Testis (tissue), 2 donors: ENCODE measurements at regions not wholly inside any gene's neighbourhood (a gene's known extent, or its start where the extent isn't known, plus 50 kb on each side); places are given as distances from the start of the nearest gene placed in this dataset.
A peak's percentile ranks its signal among the peaks of the same experiment; 100 is the strongest.

Source experiments
- POLR2A ChIP-seq: fragments of 450-650 bp; IDR thresholded peaks from one replicate; pipeline ENCODE4 v1.6.1; 2017; ENCODE audit warnings: antibody characterized with exemption, mild to moderate bottlenecking, moderate library complexity
- TF ChIP-seq, protein P1 (sequence below), 3 experiments: fragments of 450-650 bp in 2 of 3; fragments of 200-600 bp in 1 of 3; sonication (generic) in 1 of 3; IDR thresholded peaks; one replicate each; pipeline ENCODE4 v1.5.1; 2016 to 2019; ENCODE audit warnings: antibody characterized with exemption in 3 of 3, mild to moderate bottlenecking in 2 of 3, moderate library complexity in 1 of 3

DNA sequence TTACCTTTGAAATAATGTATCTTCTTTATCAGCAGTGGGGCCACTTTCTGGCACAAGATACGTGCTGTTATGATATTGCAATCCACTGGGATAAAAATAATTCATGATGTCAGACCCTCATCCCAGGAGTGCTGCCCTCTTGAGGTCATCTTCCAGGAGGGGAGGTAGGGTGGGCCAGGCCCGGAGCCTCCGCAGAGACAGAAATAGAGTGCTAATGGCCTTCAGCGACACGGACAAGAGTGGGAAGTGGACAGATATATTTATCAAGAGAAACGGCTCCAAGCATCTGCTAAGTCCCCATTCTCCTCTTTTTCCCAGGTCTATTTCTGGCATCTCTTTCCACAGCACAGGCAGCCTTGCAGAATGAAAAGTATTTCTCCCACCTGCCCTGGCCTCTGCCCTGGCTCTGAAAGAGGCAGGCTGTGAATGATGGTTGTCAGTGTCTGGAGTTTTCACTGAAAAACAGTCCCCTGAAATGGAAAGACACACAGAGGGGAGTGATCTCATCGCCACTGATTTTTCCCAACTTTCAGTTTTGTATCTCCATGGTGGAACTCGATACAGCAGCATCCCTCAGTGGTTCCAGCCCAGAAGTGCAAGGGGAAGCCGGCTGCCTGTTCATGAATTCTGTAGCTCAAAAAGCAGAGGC lies 251.7 kb upstream of the MYO3A start:
- TF ChIP-seq, protein P1, sequence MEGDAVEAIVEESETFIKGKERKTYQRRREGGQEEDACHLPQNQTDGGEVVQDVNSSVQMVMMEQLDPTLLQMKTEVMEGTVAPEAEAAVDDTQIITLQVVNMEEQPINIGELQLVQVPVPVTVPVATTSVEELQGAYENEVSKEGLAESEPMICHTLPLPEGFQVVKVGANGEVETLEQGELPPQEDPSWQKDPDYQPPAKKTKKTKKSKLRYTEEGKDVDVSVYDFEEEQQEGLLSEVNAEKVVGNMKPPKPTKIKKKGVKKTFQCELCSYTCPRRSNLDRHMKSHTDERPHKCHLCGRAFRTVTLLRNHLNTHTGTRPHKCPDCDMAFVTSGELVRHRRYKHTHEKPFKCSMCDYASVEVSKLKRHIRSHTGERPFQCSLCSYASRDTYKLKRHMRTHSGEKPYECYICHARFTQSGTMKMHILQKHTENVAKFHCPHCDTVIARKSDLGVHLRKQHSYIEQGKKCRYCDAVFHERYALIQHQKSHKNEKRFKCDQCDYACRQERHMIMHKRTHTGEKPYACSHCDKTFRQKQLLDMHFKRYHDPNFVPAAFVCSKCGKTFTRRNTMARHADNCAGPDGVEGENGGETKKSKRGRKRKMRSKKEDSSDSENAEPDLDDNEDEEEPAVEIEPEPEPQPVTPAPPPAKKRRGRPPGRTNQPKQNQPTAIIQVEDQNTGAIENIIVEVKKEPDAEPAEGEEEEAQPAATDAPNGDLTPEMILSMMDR (IDR thresholded peaks at IDR 0.05): peak in 2 of 3 experiments; percentile 43 to 45
- no peak for TF ChIP-seq POLR2A
